Peyer's patch (tissue), 4 donors: ENCODE measurements at regions not wholly inside any gene's neighbourhood (a gene's known extent, or its start where the extent isn't known, plus 50 kb on each side); places are given as distances from the start of the nearest gene placed in this dataset.

Source experiments
- DNase-seq, 3 donors: peaks; one replicate each; pipeline ENCODE4 v3.0.0-alpha.2; 2017 to 2019
- H3K27ac ChIP-seq, 4 donors: fragments of 200-600 bp; sonication (generic); one replicate each; pipeline ENCODE4 v1.5.1; 2016 to 2019
- H3K27me3 ChIP-seq, 2 donors: fragments of 200-600 bp; sonication (generic); one replicate each; pipeline ENCODE4 v1.5.1; 2019
- H3K36me3 ChIP-seq, 3 donors: fragments of 200-600 bp; sonication (generic); one replicate each; pipeline ENCODE4 v1.5.1; 2016 to 2019
- H3K4me1 ChIP-seq, 4 donors: fragments of 200-600 bp; sonication (generic); one replicate each; pipeline ENCODE4 v1.5.1; 2016 to 2019
- H3K4me3 ChIP-seq, 4 donors: fragments of 200-600 bp; sonication (generic); 1 replicate in 3 of 4; 2 replicates in 1 of 4; pipeline ENCODE4 v1.5.1; 2016 to 2019; ENCODE audit warnings: mild to moderate bottlenecking in 1 of 4
- H3K9me3 ChIP-seq, 4 donors: fragments of 200-600 bp; sonication (generic); one replicate each; pipeline ENCODE4 v1.5.1; 2016 to 2019; ENCODE audit warnings: mild to moderate bottlenecking in 1 of 4
- POLR2A ChIP-seq, 2 donors: fragments of 450-650 bp; IDR thresholded peaks; one replicate each; pipeline ENCODE4 v1.5.1; 2017; ENCODE audit warnings: antibody characterized with exemption in 2 of 2, mild to moderate bottlenecking in 2 of 2, moderate library complexity in 2 of 2
- TF ChIP-seq, protein P1 (sequence below), 6 experiments: fragments of 450-650 bp in 4 of 6; fragments of 200-600 bp in 2 of 6; sonication (generic) in 1 of 6; IDR thresholded peaks; one replicate each; pipeline ENCODE4 v1.5.1; 2017 to 2019; ENCODE audit warnings: antibody characterized with exemption in 6 of 6, mild to moderate bottlenecking in 3 of 6, moderate library complexity in 1 of 6

DNA sequence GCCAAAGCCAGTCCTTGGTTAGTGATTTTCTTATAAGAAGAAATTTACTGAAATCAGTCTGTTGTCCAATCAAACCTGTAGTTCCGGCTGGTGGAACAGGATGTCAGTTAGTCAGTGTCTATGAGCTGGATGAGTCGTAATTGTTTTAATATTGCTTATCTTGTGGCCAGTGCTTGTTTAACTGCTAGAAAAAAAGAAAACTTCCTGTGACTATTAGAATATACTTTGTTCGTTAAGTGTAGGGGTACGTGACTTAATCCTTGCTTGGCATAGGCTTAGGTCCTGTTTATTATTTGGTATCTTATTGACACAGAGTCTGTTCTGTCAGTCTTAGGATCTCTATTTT lies 1484.8 kb upstream of the MIR17HG start:
- no peak for DNase-seq
- Histone ChIP-seq H3K4me3 (no peak overlapping the region), H3K9me3 (no peaks in the 10 kb centered on the region), H3K27ac (no peak overlapping the region), H3K4me1 (no peaks in the 10 kb centered on the region), H3K36me3 (no peaks in the 10 kb centered on the region), H3K27me3 (no peaks in the 10 kb centered on the region)
- TF ChIP-seq, protein P1, sequence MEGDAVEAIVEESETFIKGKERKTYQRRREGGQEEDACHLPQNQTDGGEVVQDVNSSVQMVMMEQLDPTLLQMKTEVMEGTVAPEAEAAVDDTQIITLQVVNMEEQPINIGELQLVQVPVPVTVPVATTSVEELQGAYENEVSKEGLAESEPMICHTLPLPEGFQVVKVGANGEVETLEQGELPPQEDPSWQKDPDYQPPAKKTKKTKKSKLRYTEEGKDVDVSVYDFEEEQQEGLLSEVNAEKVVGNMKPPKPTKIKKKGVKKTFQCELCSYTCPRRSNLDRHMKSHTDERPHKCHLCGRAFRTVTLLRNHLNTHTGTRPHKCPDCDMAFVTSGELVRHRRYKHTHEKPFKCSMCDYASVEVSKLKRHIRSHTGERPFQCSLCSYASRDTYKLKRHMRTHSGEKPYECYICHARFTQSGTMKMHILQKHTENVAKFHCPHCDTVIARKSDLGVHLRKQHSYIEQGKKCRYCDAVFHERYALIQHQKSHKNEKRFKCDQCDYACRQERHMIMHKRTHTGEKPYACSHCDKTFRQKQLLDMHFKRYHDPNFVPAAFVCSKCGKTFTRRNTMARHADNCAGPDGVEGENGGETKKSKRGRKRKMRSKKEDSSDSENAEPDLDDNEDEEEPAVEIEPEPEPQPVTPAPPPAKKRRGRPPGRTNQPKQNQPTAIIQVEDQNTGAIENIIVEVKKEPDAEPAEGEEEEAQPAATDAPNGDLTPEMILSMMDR (IDR thresholded peaks at IDR 0.05), result no peak
- no peak for TF ChIP-seq POLR2A (IDR thresholded peaks at IDR 0.05)

GRCh38 chr13:89865164-89866064 lies 1482.1 kb upstream of the MIR17HG start:
- no peak overlapping the region for H3K27ac ChIP-seq
- no peaks in the 10 kb centered on the region for H3K36me3 ChIP-seq
- H3K4me1 ChIP-seq, result no peaks in the 10 kb centered on the region
- no peaks in the 10 kb centered on the region for H3K27me3 ChIP-seq
- H3K9me3 ChIP-seq, result no peaks in the 10 kb centered on the region
- TF ChIP-seq POLR2A (IDR thresholded peaks at IDR 0.05), result no peak
- TF ChIP-seq, protein P1 (IDR thresholded peaks at IDR 0.05), result no peak
- no peak overlapping the region for H3K4me3 ChIP-seq
- DNase-seq, result no peak

DNA sequence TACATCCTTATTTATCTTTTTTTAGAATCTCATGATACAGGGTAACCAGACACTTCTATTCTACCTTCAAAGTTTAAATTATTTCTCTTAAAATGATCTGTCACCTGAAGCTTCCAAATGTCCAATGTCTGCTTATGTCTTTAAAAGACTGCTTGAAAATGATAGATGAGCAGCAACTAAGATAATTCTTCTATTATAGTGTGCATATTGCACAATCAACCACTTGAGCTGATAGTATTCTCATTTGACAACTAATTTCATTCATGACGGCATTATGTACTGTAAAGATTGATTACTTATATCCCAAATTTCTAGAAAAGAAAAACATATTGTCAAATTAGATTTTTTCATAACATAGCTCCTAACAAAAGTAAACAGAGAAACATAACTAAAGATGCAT lies 1478.2 kb upstream of the MIR17HG start:
- Histone ChIP-seq H3K4me1 (no peaks in the 10 kb centered on the region), H3K27ac (no peak overlapping the region), H3K4me3 (no peak overlapping the region), H3K9me3 (no peaks in the 10 kb centered on the region), H3K36me3 (no peaks in the 10 kb centered on the region), H3K27me3 (no peaks in the 10 kb centered on the region)
- DNase-seq, result no peak
- TF ChIP-seq POLR2A (IDR thresholded peaks at IDR 0.05), result no peak
- TF ChIP-seq, protein P1 (IDR thresholded peaks at IDR 0.05), result no peak

- Histone ChIP-seq H3K4me3 (no peak overlapping the region), H3K36me3 (no peaks in the 10 kb centered on the region), H3K27me3 (no peaks in the 10 kb centered on the region), H3K4me1 (no peaks in the 10 kb centered on the region), H3K9me3 (peaks cover 0 to 4% (median 0%) of the 10 kb centered on the region in 4 donors), H3K27ac (no peak overlapping the region)
- no peak for DNase-seq
- TF ChIP-seq POLR2A (IDR thresholded peaks at IDR 0.05), result no peak
- TF ChIP-seq, protein P1 (IDR thresholded peaks at IDR 0.05), result no peak
Observed at GRCh38 chr13:89878904-89879303, 1468.6 kb upstream of the MIR17HG start.

DNA sequence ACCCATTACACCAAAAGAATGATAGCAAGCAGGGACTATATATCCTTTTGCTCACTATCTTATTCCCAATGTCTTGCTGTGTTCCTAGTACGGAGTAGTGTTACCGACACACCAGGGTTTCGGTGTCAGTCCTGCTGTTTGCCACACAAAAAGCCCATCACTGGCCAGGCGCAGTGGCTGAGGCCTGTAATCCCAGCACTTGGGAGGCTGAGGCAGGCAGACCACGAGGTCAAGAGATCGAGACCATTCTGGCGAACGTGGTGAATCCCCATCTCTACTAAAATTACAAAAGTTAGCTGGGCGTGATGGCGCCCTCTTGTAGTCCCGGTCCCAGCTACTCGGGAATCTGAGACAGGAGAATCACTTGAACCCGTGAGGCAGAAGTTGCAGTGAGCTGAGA lies 1467.3 kb upstream of the MIR17HG start:
- no peak overlapping the region for H3K4me3 ChIP-seq
- TF ChIP-seq, protein P1 (IDR thresholded peaks at IDR 0.05), result no peak
- no peak for TF ChIP-seq POLR2A (IDR thresholded peaks at IDR 0.05)
- H3K36me3 ChIP-seq, result no peaks in the 10 kb centered on the region
- H3K27me3 ChIP-seq, result no peaks in the 10 kb centered on the region
- H3K4me1 ChIP-seq, result no peaks in the 10 kb centered on the region
- H3K9me3 ChIP-seq, result peaks cover 0 to 4% (median 0%) of the 10 kb centered on the region in 4 donors
- DNase-seq, result no peak
- no peak overlapping the region for H3K27ac ChIP-seq
